K562 (cell line): ENCODE measurements at regions not wholly inside any gene's neighbourhood (a gene's known extent, or its start where the extent isn't known, plus 50 kb on each side); places are given as distances from the start of the nearest gene placed in this dataset.

Experiments
- BACH1 ChIP-seq: fragments of 200-800 bp; sonication (Bioruptor generic); IDR thresholded peaks from 2 replicates; pipeline ENCODE4 v1.6.1; 2016; ENCODE audit warnings: missing genetic modification characterization, missing compliant biosample characterization
- COPS2 ChIP-seq: fragments of 450-650 bp; conservative IDR thresholded peaks from 2 replicates; pipeline ENCODE4 v1.6.1; 2016; ENCODE audit warnings: mild to moderate bottlenecking, moderate library complexity
- FOXA1 ChIP-seq: fragments of 450-650 bp; IDR thresholded peaks from 2 replicates; pipeline ENCODE4 v1.6.1; 2016; ENCODE audit warnings: mild to moderate bottlenecking, borderline replicate concordance
- HES1 ChIP-seq: fragments of 450-650 bp; IDR thresholded peaks from 2 replicates; pipeline ENCODE4 v1.6.1; 2016; ENCODE audit warnings: low read depth, mild to moderate bottlenecking, moderate library complexity
- HNRNPL ChIP-seq: fragments of 200-400 bp; formaldehyde crosslinking; IDR thresholded peaks from 2 replicates; pipeline ENCODE4 v1.6.1; 2017; ENCODE audit warnings: low read depth, mild to moderate bottlenecking, low read length
- HNRNPLL ChIP-seq: fragments of 200-400 bp; formaldehyde crosslinking; IDR thresholded peaks from 2 replicates; pipeline ENCODE4 v1.6.1; 2017; ENCODE audit warnings: low read length, low read depth, mild to moderate bottlenecking; ENCODE audit not compliant: poor library complexity, severe bottlenecking
- L3MBTL2 ChIP-seq: fragments of 450-650 bp; IDR thresholded peaks from 2 replicates; pipeline ENCODE4 v1.6.1; 2016; ENCODE audit warnings: mild to moderate bottlenecking, moderate library complexity
- MED1 ChIP-seq: sonication (generic); formaldehyde crosslinking; IDR thresholded peaks from 2 replicates; pipeline ENCODE4 v1.8.1; 2023; ENCODE audit warnings: missing genetic modification reagents, borderline replicate concordance
- NCOA1 ChIP-seq: fragments of 450-650 bp; IDR thresholded peaks from 2 replicates; pipeline ENCODE4 v1.6.1; 2016; ENCODE audit warnings: low read depth
- NFRKB ChIP-seq: fragments of 450-650 bp; IDR thresholded peaks from 2 replicates; pipeline ENCODE4 v1.6.1; 2016; ENCODE audit warnings: low read depth
- RAD21 ChIP-seq, 2 experiments: fragments of 250-450 bp in 1 of 2; fragments of 450-650 bp in 1 of 2; sonication (Bioruptor Pico) in 1 of 2; formaldehyde crosslinking in 1 of 2; IDR thresholded peaks in 1 of 2; conservative IDR thresholded peaks in 1 of 2; 2 replicates each; pipeline versions ENCODE4 v1.4.0 to v1.8.0; 2020 to 2022; ENCODE audit warnings: mild to moderate bottlenecking in 2 of 2, moderate library complexity in 1 of 2
- RHOXF2B ChIP-seq: fragments of 250-450 bp; sonication (Bioruptor Pico); conservative IDR thresholded peaks from 2 replicates; pipeline ENCODE4 v1.5.1; 2021
- SMAD3 ChIP-seq: fragments of 450-650 bp; formaldehyde crosslinking; conservative IDR thresholded peaks from 2 replicates; pipeline ENCODE4 v1.4.0; 2020; ENCODE audit warnings: mild to moderate bottlenecking
- SMARCB1 ChIP-seq: IDR thresholded peaks from 2 replicates; pipeline ENCODE4 v1.6.1; 2011; ENCODE audit warnings: improper control_type of control experiment, low read depth; ENCODE audit not compliant: insufficient read length
- TBL1XR1 ChIP-seq, 2 experiments: IDR thresholded peaks; 2 replicates each; pipeline ENCODE4 v1.6.1; 2012; ENCODE audit warnings: improper control_type of control experiment in 2 of 2, low read length in 2 of 2, mild to moderate bottlenecking in 1 of 2
- TFAM ChIP-seq: fragments of 250-450 bp; sonication (Bioruptor Pico); conservative IDR thresholded peaks from 2 replicates; pipeline ENCODE4 v1.5.0; 2021; ENCODE audit warnings: mild to moderate bottlenecking, moderate library complexity
- ZBTB34 ChIP-seq: fragments of 250-450 bp; sonication (Bioruptor Pico); IDR thresholded peaks from 2 replicates; pipeline ENCODE4 v1.8.0; 2021; ENCODE audit warnings: mild to moderate bottlenecking, moderate library complexity
- ZNF143 ChIP-seq: sonication (generic); formaldehyde crosslinking; IDR thresholded peaks from 2 replicates; pipeline ENCODE4 v1.9.0; 2022; ENCODE audit warnings: mild to moderate bottlenecking, missing genetic modification reagents
- ZNF766 ChIP-seq: fragments of 200-800 bp; sonication (Bioruptor generic); conservative IDR thresholded peaks from 2 replicates; pipeline ENCODE4 v1.6.1; 2016; ENCODE audit warnings: missing genetic modification characterization, missing compliant biosample characterization
- TF ChIP-seq, protein P1 (sequence below), 2 experiments: fragments of 200-800 bp in 1 of 2; sonication (Bioruptor generic) in 1 of 2; sonication (generic) in 1 of 2; formaldehyde crosslinking in 1 of 2; IDR thresholded peaks in 1 of 2; conservative IDR thresholded peaks in 1 of 2; 2 replicates each; pipeline versions ENCODE4 v1.5.0 to v1.6.1; 2016 to 2020; ENCODE audit warnings: missing compliant biosample characterization in 1 of 2, missing genetic modification characterization in 1 of 2, missing genetic modification reagents in 1 of 2
- TF ChIP-seq, protein P2 (sequence below): sonication (generic); formaldehyde crosslinking; IDR thresholded peaks from 2 replicates; pipeline ENCODE4 v1.8.0; 2022; ENCODE audit warnings: mild to moderate bottlenecking, missing genetic modification reagents, borderline replicate concordance
- TF ChIP-seq, protein P3 (sequence below): fragments of 250-450 bp; sonication (Bioruptor Pico); IDR thresholded peaks from 2 replicates; pipeline ENCODE4 v1.8.0; 2022; ENCODE audit warnings: inconsistent platforms

- TF ChIP-seq, protein P1, sequence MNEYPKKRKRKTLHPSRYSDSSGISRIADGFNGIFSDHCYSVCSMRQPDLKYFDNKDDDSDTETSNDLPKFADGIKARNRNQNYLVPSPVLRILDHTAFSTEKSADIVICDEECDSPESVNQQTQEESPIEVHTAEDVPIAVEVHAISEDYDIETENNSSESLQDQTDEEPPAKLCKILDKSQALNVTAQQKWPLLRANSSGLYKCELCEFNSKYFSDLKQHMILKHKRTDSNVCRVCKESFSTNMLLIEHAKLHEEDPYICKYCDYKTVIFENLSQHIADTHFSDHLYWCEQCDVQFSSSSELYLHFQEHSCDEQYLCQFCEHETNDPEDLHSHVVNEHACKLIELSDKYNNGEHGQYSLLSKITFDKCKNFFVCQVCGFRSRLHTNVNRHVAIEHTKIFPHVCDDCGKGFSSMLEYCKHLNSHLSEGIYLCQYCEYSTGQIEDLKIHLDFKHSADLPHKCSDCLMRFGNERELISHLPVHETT (CRISPR knock-in tag; conservative IDR thresholded peaks at IDR 0.05 in 1 of 2, IDR thresholded peaks at IDR 0.05 in 1 of 2), result peak in 1 of 2 experiments; percentile 70; a peak in 2 of 4 replicates
- TF ChIP-seq MED1, result no peak
- no peak for TF ChIP-seq SMARCB1
- no peak for TF ChIP-seq ZNF143 (CRISPR knock-in tag)
- TF ChIP-seq RAD21 (CRISPR knock-in tag; conservative IDR thresholded peaks at IDR 0.05 in 1 of 2, IDR thresholded peaks at IDR 0.05 in 1 of 2), result peak in 1 of 2 experiments; percentile 8; a peak in 1 of 4 replicates
- no peak; the same call in 1 of the 2 replicates for TF ChIP-seq HES1
- TF ChIP-seq NFRKB, result peak; percentile 91
- no peak for TF ChIP-seq HNRNPLL
- TF ChIP-seq SMAD3 (CRISPR knock-in tag), result 0 out of 2 replicates have a peak, but pooled peaks have one; percentile 37
- TF ChIP-seq COPS2, result no peak
- TF ChIP-seq BACH1 (tag), result peak; percentile 54; the same call in 1 of the 2 replicates
- peak in 1 of 2 experiments; percentile 84; a peak in 2 of 4 replicates for TF ChIP-seq TBL1XR1 (IDR thresholded peaks at IDR 0.05; ENCODE audit: low read length in 2 of 2)
- no peak for TF ChIP-seq HNRNPL
- peak; percentile 35; the same call in 1 of the 2 replicates for TF ChIP-seq L3MBTL2
- peak; percentile 65; the same call in 1 of the 2 replicates for TF ChIP-seq ZNF766 (CRISPR knock-in tag)
- TF ChIP-seq NCOA1, result peak; percentile 65; the same call in 1 of the 2 replicates
- TF ChIP-seq, protein P2, sequence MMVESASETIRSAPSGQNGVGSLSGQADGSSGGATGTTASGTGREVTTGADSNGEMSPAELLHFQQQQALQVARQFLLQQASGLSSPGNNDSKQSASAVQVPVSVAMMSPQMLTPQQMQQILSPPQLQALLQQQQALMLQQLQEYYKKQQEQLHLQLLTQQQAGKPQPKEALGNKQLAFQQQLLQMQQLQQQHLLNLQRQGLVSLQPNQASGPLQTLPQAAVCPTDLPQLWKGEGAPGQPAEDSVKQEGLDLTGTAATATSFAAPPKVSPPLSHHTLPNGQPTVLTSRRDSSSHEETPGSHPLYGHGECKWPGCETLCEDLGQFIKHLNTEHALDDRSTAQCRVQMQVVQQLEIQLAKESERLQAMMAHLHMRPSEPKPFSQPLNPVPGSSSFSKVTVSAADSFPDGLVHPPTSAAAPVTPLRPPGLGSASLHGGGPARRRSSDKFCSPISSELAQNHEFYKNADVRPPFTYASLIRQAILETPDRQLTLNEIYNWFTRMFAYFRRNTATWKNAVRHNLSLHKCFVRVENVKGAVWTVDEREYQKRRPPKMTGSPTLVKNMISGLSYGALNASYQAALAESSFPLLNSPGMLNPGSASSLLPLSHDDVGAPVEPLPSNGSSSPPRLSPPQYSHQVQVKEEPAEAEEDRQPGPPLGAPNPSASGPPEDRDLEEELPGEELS (CRISPR knock-in tag), result no peak
- TF ChIP-seq, protein P3, sequence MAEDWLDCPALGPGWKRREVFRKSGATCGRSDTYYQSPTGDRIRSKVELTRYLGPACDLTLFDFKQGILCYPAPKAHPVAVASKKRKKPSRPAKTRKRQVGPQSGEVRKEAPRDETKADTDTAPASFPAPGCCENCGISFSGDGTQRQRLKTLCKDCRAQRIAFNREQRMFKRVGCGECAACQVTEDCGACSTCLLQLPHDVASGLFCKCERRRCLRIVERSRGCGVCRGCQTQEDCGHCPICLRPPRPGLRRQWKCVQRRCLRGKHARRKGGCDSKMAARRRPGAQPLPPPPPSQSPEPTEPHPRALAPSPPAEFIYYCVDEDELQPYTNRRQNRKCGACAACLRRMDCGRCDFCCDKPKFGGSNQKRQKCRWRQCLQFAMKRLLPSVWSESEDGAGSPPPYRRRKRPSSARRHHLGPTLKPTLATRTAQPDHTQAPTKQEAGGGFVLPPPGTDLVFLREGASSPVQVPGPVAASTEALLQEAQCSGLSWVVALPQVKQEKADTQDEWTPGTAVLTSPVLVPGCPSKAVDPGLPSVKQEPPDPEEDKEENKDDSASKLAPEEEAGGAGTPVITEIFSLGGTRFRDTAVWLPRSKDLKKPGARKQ (CRISPR knock-in tag), result no peak
- no peak for TF ChIP-seq RHOXF2B (CRISPR knock-in tag)
- TF ChIP-seq ZBTB34, result no peak
- TF ChIP-seq TFAM, result no peak
- no peak for TF ChIP-seq FOXA1
Measured at GRCh38 chr11:10920205-10920604, 62.4 kb upstream of the ZBED5 start (continued).
